Activated B cell treated with CpG ODN at 0.5 μM for 24 hours (primary cell): ENCODE measurements at regions not wholly inside any gene's neighbourhood (a gene's known extent, or its start where the extent isn't known, plus 50 kb on each side); places are given as distances from the start of the nearest gene placed in this dataset.

Source experiments
- ATAC-seq: fragments of 200-7000 bp; cut with Tn5 transposase; one replicate; pipeline ENCODE4 v1.10.0; 2021; ENCODE audit warnings: low read depth, mild to moderate bottlenecking, moderate library complexity
- CTCF ChIA-PET: fragments of 350-600 bp; sonication (Branson Sonifier 250); formaldehyde crosslinking; loops from one replicate; lab custom pipeline; 2021; ENCODE audit warnings: antibody characterized with exemption; lab: Charles Lee
- POLR2A ChIA-PET: fragments of 350-600 bp; sonication (Branson Sonifier 250); formaldehyde crosslinking; loops from one replicate; lab custom pipeline; 2021; ENCODE audit warnings: antibody characterized with exemption; lab: Charles Lee
- DNase-seq: peaks from one replicate; pipeline ENCODE4 v3.0.0; 2022
- H3K27ac Mint-ChIP-seq: one replicate; pipeline ENCODE4 v1.8.0; 2020; ENCODE audit warnings: mixed read lengths
- H3K27me3 Mint-ChIP-seq: one replicate; pipeline ENCODE4 v1.8.0; 2021; ENCODE audit warnings: mixed read lengths
- H3K36me3 Mint-ChIP-seq: one replicate; pipeline ENCODE4 v1.8.0; 2021; ENCODE audit warnings: low read depth, mixed read lengths
- H3K4me1 Mint-ChIP-seq: one replicate; pipeline ENCODE4 v1.8.0; 2021; ENCODE audit warnings: mixed read lengths
- H3K4me3 Mint-ChIP-seq: one replicate; pipeline ENCODE4 v1.8.0; 2020; ENCODE audit warnings: mild to moderate bottlenecking, mixed read lengths
- H3K9me3 Mint-ChIP-seq: one replicate; pipeline ENCODE4 v1.8.0; 2020; ENCODE audit warnings: mixed read lengths
- intact Hi-C: fragments of 100-400 bp; cut with micrococcal nuclease; formaldehyde crosslinking; loops from one replicate; pipeline ENCODE4 v1.15.1; 2024
- TF ChIP-seq, protein P1 (sequence below): fragments of 200-600 bp; IDR thresholded peaks from one replicate; pipeline ENCODE4 v1.8.0; 2022; ENCODE audit warnings: antibody characterized with exemption, mild to moderate bottlenecking

DNA sequence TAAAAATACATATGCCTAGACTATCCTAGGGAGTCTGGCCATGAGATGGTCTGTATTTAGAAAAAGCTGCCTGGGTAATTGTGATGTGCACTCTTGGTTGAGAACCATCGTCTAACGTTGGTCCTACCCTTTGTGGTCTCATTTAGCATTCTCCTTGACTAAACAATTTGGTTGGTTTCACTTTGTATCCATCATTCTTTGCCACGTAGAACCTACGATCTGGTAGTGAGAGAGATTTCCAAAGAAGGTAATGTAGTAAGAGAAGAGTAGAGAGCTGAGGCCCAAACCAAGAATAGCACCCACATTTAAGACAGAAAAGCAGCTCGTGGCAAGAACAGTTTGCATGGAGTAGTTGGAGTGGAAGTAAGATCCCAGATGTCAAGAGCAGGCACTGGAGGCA lies 219.8 kb downstream of the TMEM200A start:
- Mint-ChIP-seq H3K27me3 (peaks cover 2% of the 10 kb centered on the region), H3K4me3 (no peak overlapping the region), H3K27ac (no peak overlapping the region), H3K36me3 (no peaks in the 10 kb centered on the region), H3K9me3 (no peaks in the 10 kb centered on the region), H3K4me1 (no peaks in the 10 kb centered on the region)
- ChIA-PET CTCF (no interaction called here), POLR2A (no interaction called here)
- TF ChIP-seq, protein P1, sequence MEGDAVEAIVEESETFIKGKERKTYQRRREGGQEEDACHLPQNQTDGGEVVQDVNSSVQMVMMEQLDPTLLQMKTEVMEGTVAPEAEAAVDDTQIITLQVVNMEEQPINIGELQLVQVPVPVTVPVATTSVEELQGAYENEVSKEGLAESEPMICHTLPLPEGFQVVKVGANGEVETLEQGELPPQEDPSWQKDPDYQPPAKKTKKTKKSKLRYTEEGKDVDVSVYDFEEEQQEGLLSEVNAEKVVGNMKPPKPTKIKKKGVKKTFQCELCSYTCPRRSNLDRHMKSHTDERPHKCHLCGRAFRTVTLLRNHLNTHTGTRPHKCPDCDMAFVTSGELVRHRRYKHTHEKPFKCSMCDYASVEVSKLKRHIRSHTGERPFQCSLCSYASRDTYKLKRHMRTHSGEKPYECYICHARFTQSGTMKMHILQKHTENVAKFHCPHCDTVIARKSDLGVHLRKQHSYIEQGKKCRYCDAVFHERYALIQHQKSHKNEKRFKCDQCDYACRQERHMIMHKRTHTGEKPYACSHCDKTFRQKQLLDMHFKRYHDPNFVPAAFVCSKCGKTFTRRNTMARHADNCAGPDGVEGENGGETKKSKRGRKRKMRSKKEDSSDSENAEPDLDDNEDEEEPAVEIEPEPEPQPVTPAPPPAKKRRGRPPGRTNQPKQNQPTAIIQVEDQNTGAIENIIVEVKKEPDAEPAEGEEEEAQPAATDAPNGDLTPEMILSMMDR: no peak
- DNase-seq: no peak
- no peak for ATAC-seq
- intact Hi-C loops: no loop called here

DNA sequence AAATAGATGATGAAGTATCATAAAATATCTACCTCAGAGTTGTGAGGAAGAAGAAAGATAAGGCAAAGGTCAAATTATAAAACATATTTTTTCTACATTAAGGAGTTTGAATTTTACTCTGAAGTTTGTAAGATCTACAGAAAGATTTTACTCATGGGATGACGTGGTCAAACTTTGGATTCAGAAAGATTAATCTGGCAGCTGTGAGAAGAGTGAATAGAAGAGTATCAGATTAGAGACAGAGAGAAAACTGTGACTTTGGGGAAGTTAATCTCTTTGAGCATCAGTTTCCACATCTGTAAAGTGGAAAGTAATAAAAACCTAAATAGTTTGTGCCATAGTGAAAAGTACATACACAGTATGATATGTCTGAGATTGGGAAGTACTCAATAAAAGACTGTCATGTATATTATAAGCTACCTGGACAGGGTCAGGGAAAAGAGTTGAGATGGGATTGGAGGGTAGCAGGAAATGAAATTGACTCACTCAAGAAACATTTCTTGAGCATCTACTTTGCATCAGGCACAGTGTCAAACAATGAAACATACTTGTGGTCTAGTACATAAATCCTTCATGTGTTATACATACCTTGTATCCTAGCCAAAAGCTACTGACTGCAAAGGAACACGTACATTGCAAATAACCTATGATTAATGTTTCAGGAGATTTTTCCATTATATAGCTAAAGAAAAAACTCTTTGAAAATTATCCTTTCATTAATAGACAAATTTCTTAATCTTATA lies 222.1 kb downstream of the TMEM200A start:
- H3K36me3 Mint-ChIP-seq: no peaks in the 10 kb centered on the region
- no peak for ATAC-seq
- no peak overlapping the region for H3K27ac Mint-ChIP-seq
- ChIA-PET POLR2A (no interaction called here), CTCF (interaction anchor here (1.2 kb wide), 1 partner anchor 10 kb away, joined by 3 read pairs; no protein-coding TSS in a partner anchor)
- H3K4me1 Mint-ChIP-seq: no peaks in the 10 kb centered on the region
- H3K4me3 Mint-ChIP-seq: no peak overlapping the region
- TF ChIP-seq, protein P1: no peak
- H3K9me3 Mint-ChIP-seq: peaks cover 3% of the 10 kb centered on the region
- no peak for DNase-seq
- peaks cover 2% of the 10 kb centered on the region for H3K27me3 Mint-ChIP-seq
- intact Hi-C loops: no loop called here

DNA sequence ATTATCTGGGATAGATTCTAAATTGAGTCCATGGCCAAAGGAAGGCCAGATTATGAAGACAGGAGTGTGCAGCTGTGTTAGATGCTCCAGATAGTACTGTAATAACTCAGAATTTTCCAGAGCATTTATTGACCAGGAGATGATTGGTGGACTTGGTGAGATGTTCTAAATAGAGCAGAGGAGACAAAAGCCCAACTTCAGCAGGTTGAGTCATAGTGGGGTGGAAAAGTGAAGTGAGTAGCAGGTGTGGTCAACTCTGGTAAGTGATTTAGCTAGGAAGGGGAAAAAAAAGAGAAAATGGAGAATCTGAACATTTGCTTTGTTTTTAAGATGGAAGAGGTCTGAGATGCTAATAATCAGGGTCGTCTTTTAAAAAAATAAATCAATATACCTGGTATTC lies 227.4 kb downstream of the TMEM200A start:
- H3K27ac Mint-ChIP-seq: no peak overlapping the region
- TF ChIP-seq, protein P1: no peak
- ChIA-PET CTCF (no interaction called here), POLR2A (no interaction called here)
- H3K27me3 Mint-ChIP-seq: no peaks in the 10 kb centered on the region
- intact Hi-C loops: no loop called here
- H3K36me3 Mint-ChIP-seq: no peaks in the 10 kb centered on the region
- ATAC-seq (no peak), DNase-seq (no peak)
- no peak overlapping the region for H3K4me3 Mint-ChIP-seq
- H3K9me3 Mint-ChIP-seq: peaks cover 3% of the 10 kb centered on the region
- no peaks in the 10 kb centered on the region for H3K4me1 Mint-ChIP-seq

DNA sequence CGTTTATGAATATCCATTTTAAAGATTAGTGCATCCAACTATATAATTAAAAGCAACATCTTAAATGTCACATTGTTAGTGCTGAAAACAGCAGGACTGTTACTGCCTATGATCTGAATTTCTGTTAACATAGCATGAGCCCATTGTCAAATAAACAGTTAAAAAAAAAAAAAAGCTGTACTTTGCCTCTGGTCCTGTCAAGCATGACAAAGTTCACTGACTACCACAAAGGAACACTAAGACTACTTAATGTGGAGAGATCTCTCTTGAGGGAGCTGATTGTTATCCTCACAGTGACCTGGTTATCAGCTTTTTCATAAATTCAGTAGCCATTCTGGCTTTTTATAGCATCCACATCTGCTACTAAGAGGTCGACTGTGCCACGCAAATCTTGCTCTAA lies 228.1 kb downstream of the TMEM200A start:
- TF ChIP-seq, protein P1: no peak
- Mint-ChIP-seq H3K36me3 (no peaks in the 10 kb centered on the region), H3K27ac (no peak overlapping the region), H3K9me3 (peaks cover 3% of the 10 kb centered on the region), H3K27me3 (no peaks in the 10 kb centered on the region), H3K4me1 (no peaks in the 10 kb centered on the region), H3K4me3 (no peak overlapping the region)
- no peak for ATAC-seq
- ChIA-PET CTCF (no interaction called here), POLR2A (interaction anchor here (0.5 kb wide), 1 partner anchor 390 kb away, joined by 3 read pairs; no protein-coding TSS in a partner anchor)
- intact Hi-C loops: no loop called here
- no peak for DNase-seq

DNA sequence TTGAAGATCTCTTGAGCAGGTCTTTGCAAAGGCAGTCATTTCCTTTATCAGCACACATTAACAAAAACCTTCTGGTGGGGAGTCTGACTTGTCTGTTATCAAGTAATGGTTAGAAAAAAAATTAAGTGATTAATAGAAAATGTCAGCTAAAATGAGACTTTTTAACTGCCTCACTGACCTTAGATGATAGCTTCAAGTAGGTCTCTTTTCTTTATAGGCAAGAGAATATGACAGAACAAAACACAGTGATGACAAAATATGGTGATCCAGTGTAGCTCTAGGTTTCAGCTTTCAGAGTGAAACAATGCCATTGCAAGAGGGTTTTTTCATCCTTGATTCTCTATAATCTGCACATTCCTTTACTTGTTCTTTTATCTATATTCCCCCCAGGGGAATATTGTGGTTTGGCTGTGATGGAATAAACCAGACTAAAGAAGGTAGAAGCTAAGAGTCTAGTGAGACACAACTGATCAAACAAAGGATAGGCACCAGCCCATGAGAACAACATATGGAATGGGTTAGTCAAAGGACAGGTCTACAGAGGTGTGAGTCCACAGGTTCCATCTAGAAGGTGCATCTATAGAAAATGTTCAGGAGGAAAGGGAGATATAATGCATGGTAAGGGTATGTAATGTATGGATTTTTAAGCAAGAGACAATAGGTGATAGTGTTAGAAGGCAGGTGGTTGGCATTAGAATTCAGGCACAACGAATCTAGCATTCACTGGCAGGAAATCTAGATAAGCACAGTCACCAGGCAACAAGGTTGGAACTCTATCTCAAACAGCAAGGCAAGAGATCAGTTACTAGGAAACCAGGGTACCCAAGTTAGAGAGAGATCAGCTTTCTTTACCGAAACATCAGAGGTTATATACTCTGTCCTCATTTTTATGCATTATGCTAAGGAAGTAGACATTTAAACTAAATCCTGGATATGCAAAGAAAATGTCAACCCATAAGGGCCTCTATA lies 228.9 kb upstream of the SMLR1 start:
- ChIA-PET CTCF (interaction anchor here (1.1 kb wide), 1 partner anchor 10 kb away, joined by 3 read pairs; no protein-coding TSS in a partner anchor), POLR2A (no interaction called here)
- intact Hi-C loops: no loop called here
- no peaks in the 10 kb centered on the region for H3K36me3 Mint-ChIP-seq
- H3K27ac Mint-ChIP-seq: no peak overlapping the region
- no peaks in the 10 kb centered on the region for H3K9me3 Mint-ChIP-seq
- ATAC-seq: no peak
- TF ChIP-seq, protein P1: no peak
- H3K4me3 Mint-ChIP-seq: no peak overlapping the region
- DNase-seq: no peak
- no peaks in the 10 kb centered on the region for H3K27me3 Mint-ChIP-seq
- H3K4me1 Mint-ChIP-seq: peaks cover 3% of the 10 kb centered on the region
